ENCODE measurements at regions not wholly inside any gene's neighbourhood (a gene's known extent, or its start where the extent isn't known, plus 50 kb on each side); places are given as distances from the start of the nearest gene placed in this dataset.
"Not testable (repeated sequence)": the region's sequence is repeated elsewhere in the genome, so short reads cannot be mapped to it uniquely, and the experiment has no call there.

- DNase-seq: no peak
- Histone ChIP-seq H3K4me1 (no peaks in the 10 kb centered on the region), H3K27ac (no peak overlapping the region), H3K9me3 (no peaks in the 10 kb centered on the region), H3K36me3 (ENCODE audit: insufficient read depth in 1 of 2, low read depth in 1 of 2) (no peaks in the 10 kb centered on the region), H3K27me3 (ENCODE audit: insufficient read depth in 3 of 3, low read length in 2 of 3) (no peaks in the 10 kb centered on the region), H3K4me3 (no peak overlapping the region)
- TF ChIP-seq CTCF (IDR thresholded peaks at IDR 0.05): no peak
- no peak for ATAC-seq
- 63 to 67% (median 63%) methylated on average over 3 of the region's 3 CpGs for WGBS, 3 donors
- intact Hi-C loops (cut with DNase I): no loop called here
Measured at GRCh38 chr3:74233091-74233490, 381.4 kb downstream of the CNTN3 start.

GRCh38 chr3:74217467-74217866 lies 397.0 kb downstream of the CNTN3 start:
- no peaks in the 10 kb centered on the region for H3K27me3 ChIP-seq (ENCODE audit: insufficient read depth in 3 of 3, low read length in 2 of 3)
- intact Hi-C loops (cut with DNase I): no loop called here
- no peaks in the 10 kb centered on the region for H3K9me3 ChIP-seq
- TF ChIP-seq CTCF (IDR thresholded peaks at IDR 0.05): no peak
- H3K4me3 ChIP-seq: no peak overlapping the region
- no peak overlapping the region for H3K27ac ChIP-seq
- ATAC-seq (no peak), DNase-seq (no peak)
- H3K4me1 ChIP-seq: no peaks in the 10 kb centered on the region
- 54 to 63% (median 59%) methylated on average over 3 of the region's 3 CpGs for WGBS, 3 donors
- H3K36me3 ChIP-seq (ENCODE audit: insufficient read depth in 1 of 2, low read depth in 1 of 2): no peaks in the 10 kb centered on the region

GRCh38 chr3:74214286-74214685 lies 400.2 kb downstream of the CNTN3 start:
- ATAC-seq: no peak
- Histone ChIP-seq H3K9me3 (no peaks in the 10 kb centered on the region), H3K27ac (no peak overlapping the region), H3K36me3 (ENCODE audit: insufficient read depth in 1 of 2, low read depth in 1 of 2) (no peaks in the 10 kb centered on the region), H3K4me1 (no peaks in the 10 kb centered on the region), H3K4me3 (no peak overlapping the region), H3K27me3 (ENCODE audit: insufficient read depth in 3 of 3, low read length in 2 of 3) (no peaks in the 10 kb centered on the region)
- intact Hi-C loops (cut with DNase I): no loop called here
- TF ChIP-seq CTCF (IDR thresholded peaks at IDR 0.05): no peak
- WGBS, 3 donors: 78 to 82% (median 81%) methylated on average over 4 of the region's 4 CpGs
- DNase-seq: no peak

- no peak for TF ChIP-seq CTCF (IDR thresholded peaks at IDR 0.05)
- no peaks in the 10 kb centered on the region for H3K36me3 ChIP-seq (ENCODE audit: insufficient read depth in 1 of 2, low read depth in 1 of 2)
- H3K27me3 ChIP-seq (ENCODE audit: insufficient read depth in 3 of 3, low read length in 2 of 3): no peaks in the 10 kb centered on the region
- H3K4me3 ChIP-seq: no peak overlapping the region
- intact Hi-C loops (cut with DNase I): no loop called here
- H3K9me3 ChIP-seq: no peaks in the 10 kb centered on the region
- ATAC-seq (no peak), DNase-seq (no peak)
- H3K27ac ChIP-seq: no peak overlapping the region
- no peaks in the 10 kb centered on the region for H3K4me1 ChIP-seq
Measured at GRCh38 chr3:74210739-74211138, 403.7 kb downstream of the CNTN3 start.

GRCh38 chr3:74200952-74201351 lies 413.5 kb downstream of the CNTN3 start:
- no peak for DNase-seq
- H3K27ac ChIP-seq: no peak overlapping the region
- no peak for ATAC-seq
- no peaks in the 10 kb centered on the region for H3K4me1 ChIP-seq
- no peak overlapping the region for H3K4me3 ChIP-seq
- TF ChIP-seq CTCF (IDR thresholded peaks at IDR 0.05): no peak
- no peaks in the 10 kb centered on the region for H3K9me3 ChIP-seq
- WGBS, 3 donors: 56 to 59% (median 59%) methylated on average over 2 of the region's 2 CpGs
- intact Hi-C loops (cut with DNase I): no loop called here
- H3K27me3 ChIP-seq (ENCODE audit: insufficient read depth in 3 of 3, low read length in 2 of 3): no peaks in the 10 kb centered on the region
- no peaks in the 10 kb centered on the region for H3K36me3 ChIP-seq (ENCODE audit: insufficient read depth in 1 of 2, low read depth in 1 of 2)

- H3K4me1 ChIP-seq; H3K27me3 ChIP-seq (ENCODE audit: insufficient read depth in 3 of 3, low read length in 2 of 3); intact Hi-C loops (cut with DNase I); H3K36me3 ChIP-seq (ENCODE audit: insufficient read depth in 1 of 2, low read depth in 1 of 2); H3K4me3 ChIP-seq; DNase-seq; H3K9me3 ChIP-seq; H3K27ac ChIP-seq; ATAC-seq: not testable (repeated sequence)
- 94 to 95% (median 95%) methylated on average over 5 of the region's 5 CpGs for WGBS, 3 donors
Measured at GRCh38 chr3:74178664-74179063, 435.8 kb downstream of the CNTN3 start.

All from psoas muscle (tissue), 7 donors.